ENCODE measurements at regions not wholly inside any gene's neighbourhood (a gene's known extent, or its start where the extent isn't known, plus 50 kb on each side); places are given as distances from the start of the nearest gene placed in this dataset.

DNA sequence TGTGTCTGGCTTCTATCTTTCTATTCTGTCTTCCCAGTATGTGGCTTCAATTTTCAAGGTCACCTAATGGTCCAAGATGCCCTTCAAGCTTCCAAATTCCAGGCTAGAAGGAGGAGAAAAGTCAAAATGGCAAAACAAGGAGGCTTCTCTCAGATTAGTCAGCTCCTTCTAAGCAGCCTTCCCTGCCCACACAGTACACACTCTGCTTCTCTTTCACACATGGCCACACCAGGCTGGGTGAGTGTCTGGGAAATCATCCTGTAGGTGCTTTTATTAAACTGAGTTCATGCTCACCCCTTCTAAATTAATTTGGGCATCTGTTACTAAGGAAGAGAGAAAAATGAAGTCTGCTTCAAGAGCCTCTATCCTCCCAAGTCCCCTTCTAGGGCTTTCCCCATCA, 277.2 kb upstream of the MGAT5 start (continued):
- TF ChIP-seq ZNF462 (CRISPR knock-in tag; IDR thresholded peaks at IDR 0.05) = no peak
- no peak for TF ChIP-seq EZH2 (IDR thresholded peaks at IDR 0.05; ENCODE audit: low read depth, unreplicated experiment)

GRCh38 chr2:133977405-133977804, 276.5 kb upstream of the MGAT5 start:
- Histone ChIP-seq H3K27ac (ENCODE audit: low read depth) (no peak overlapping the region), H4K20me1 (replicated peaks; ENCODE audit: insufficient read depth) (no peaks in the 10 kb centered on the region), H3K4me1 (ENCODE audit: insufficient read depth) (no peaks in the 10 kb centered on the region), H3K9me2 (ENCODE audit: insufficient read depth) (peaks cover 3% of the 10 kb centered on the region; the same call in 1 of the 2 replicates), H3K4me2 (no peak overlapping the region), H3K4me3 (no peak overlapping the region), H3F3A (replicated peaks; ENCODE audit: low read depth) (no peaks in the 10 kb centered on the region), H2AFZ (no peak overlapping the region), H3K27me3 (ENCODE audit: insufficient read depth) (no peaks in the 10 kb centered on the region), H3K79me2 (replicated peaks; ENCODE audit: insufficient read depth) (no peaks in the 10 kb centered on the region), H3K36me3 (ENCODE audit: insufficient read depth) (no peaks in the 10 kb centered on the region)
- Mint-ChIP-seq H3K36me3 (ENCODE audit: low read depth) (no peaks in the 10 kb centered on the region), H3K27me3 (ENCODE audit: insufficient read depth, low read depth, poor library complexity) (peaks cover 6% of the 10 kb centered on the region), H3K4me3 (no peak overlapping the region), H3K27ac (no peak overlapping the region), H3K9me3 (no peaks in the 10 kb centered on the region), H3K4me1 (no peaks in the 10 kb centered on the region)
- no peak for ATAC-seq
- no peak for DNase-seq (ENCODE audit: low spot score)
- TF ChIP-seq, protein P1, sequence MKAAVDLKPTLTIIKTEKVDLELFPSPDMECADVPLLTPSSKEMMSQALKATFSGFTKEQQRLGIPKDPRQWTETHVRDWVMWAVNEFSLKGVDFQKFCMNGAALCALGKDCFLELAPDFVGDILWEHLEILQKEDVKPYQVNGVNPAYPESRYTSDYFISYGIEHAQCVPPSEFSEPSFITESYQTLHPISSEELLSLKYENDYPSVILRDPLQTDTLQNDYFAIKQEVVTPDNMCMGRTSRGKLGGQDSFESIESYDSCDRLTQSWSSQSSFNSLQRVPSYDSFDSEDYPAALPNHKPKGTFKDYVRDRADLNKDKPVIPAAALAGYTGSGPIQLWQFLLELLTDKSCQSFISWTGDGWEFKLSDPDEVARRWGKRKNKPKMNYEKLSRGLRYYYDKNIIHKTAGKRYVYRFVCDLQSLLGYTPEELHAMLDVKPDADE (IDR thresholded peaks at IDR 0.05) = no peak
- no peak for TF ChIP-seq ZNF114 (CRISPR knock-in tag; IDR thresholded peaks at IDR 0.05)
- no peak for TF ChIP-seq ZNF331 (CRISPR knock-in tag; IDR thresholded peaks at IDR 0.05; ENCODE audit: low read depth)
- TF ChIP-seq EZH2phosphoT487 (IDR thresholded peaks at IDR 0.05; ENCODE audit: unreplicated experiment) = no peak
- TF ChIP-seq POLR2AphosphoS5 (IDR thresholded peaks at IDR 0.05; ENCODE audit: low read depth) = no peak
- TF ChIP-seq EZH2 (IDR thresholded peaks at IDR 0.05; ENCODE audit: low read depth, unreplicated experiment) = no peak
- TF ChIP-seq, protein P2, sequence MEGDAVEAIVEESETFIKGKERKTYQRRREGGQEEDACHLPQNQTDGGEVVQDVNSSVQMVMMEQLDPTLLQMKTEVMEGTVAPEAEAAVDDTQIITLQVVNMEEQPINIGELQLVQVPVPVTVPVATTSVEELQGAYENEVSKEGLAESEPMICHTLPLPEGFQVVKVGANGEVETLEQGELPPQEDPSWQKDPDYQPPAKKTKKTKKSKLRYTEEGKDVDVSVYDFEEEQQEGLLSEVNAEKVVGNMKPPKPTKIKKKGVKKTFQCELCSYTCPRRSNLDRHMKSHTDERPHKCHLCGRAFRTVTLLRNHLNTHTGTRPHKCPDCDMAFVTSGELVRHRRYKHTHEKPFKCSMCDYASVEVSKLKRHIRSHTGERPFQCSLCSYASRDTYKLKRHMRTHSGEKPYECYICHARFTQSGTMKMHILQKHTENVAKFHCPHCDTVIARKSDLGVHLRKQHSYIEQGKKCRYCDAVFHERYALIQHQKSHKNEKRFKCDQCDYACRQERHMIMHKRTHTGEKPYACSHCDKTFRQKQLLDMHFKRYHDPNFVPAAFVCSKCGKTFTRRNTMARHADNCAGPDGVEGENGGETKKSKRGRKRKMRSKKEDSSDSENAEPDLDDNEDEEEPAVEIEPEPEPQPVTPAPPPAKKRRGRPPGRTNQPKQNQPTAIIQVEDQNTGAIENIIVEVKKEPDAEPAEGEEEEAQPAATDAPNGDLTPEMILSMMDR (conservative IDR thresholded peaks at IDR 0.05; ENCODE audit: low read depth in 2 of 2) = no peak

All from GM23338 (cell line).